WTC11 (cell line): ENCODE measurements at regions not wholly inside any gene's neighbourhood (a gene's known extent, or its start where the extent isn't known, plus 50 kb on each side); places are given as distances from the start of the nearest gene placed in this dataset.

Source experiments
- AFF4 ChIP-seq: sonication (generic); formaldehyde crosslinking; IDR thresholded peaks from 2 replicates; pipeline ENCODE4 v1.8.1; 2023; ENCODE audit warnings: mild to moderate bottlenecking, missing genetic modification reagents, borderline replicate concordance
- CREB1 ChIP-seq: sonication (generic); formaldehyde crosslinking; IDR thresholded peaks from 2 replicates; pipeline ENCODE4 v1.8.0; 2023; ENCODE audit warnings: mild to moderate bottlenecking, missing genetic modification reagents
- CTCF ChIP-seq: fragments of 200-600 bp; IDR thresholded peaks from 2 replicates; pipeline ENCODE4 v1.8.0; 2022; ENCODE audit warnings: antibody characterized with exemption
- MAX ChIP-seq: sonication (generic); formaldehyde crosslinking; IDR thresholded peaks from 2 replicates; pipeline ENCODE4 v1.8.0; 2022; ENCODE audit warnings: mild to moderate bottlenecking, missing genetic modification reagents
- ZNF138 ChIP-seq: sonication (generic); formaldehyde crosslinking; conservative IDR thresholded peaks from 2 replicates; pipeline ENCODE4 v1.8.1; 2022; ENCODE audit warnings: mild to moderate bottlenecking, moderate library complexity, missing genetic modification reagents
- ZNF423 ChIP-seq: fragments of 250-450 bp; sonication (Bioruptor Pico); IDR thresholded peaks from 2 replicates; pipeline ENCODE4 v2.1.2; 2022; ENCODE audit warnings: mild to moderate bottlenecking, moderate library complexity

- no peak for TF ChIP-seq ZNF423 (CRISPR knock-in tag)
- no peak for TF ChIP-seq CTCF
- TF ChIP-seq MAX (CRISPR knock-in tag) = no peak
- TF ChIP-seq ZNF138 (CRISPR knock-in tag) = no peak
- no peak for TF ChIP-seq CREB1 (CRISPR knock-in tag)
- TF ChIP-seq AFF4 = no peak
Measured at GRCh38 chr10:44325157-44325556, 59.7 kb downstream of the CXCL12 start.
